ENCODE measurements at regions not wholly inside any gene's neighbourhood (a gene's known extent, or its start where the extent isn't known, plus 50 kb on each side); places are given as distances from the start of the nearest gene placed in this dataset.
A peak's percentile ranks its signal among the peaks of the same experiment; 100 is the strongest.

DNA sequence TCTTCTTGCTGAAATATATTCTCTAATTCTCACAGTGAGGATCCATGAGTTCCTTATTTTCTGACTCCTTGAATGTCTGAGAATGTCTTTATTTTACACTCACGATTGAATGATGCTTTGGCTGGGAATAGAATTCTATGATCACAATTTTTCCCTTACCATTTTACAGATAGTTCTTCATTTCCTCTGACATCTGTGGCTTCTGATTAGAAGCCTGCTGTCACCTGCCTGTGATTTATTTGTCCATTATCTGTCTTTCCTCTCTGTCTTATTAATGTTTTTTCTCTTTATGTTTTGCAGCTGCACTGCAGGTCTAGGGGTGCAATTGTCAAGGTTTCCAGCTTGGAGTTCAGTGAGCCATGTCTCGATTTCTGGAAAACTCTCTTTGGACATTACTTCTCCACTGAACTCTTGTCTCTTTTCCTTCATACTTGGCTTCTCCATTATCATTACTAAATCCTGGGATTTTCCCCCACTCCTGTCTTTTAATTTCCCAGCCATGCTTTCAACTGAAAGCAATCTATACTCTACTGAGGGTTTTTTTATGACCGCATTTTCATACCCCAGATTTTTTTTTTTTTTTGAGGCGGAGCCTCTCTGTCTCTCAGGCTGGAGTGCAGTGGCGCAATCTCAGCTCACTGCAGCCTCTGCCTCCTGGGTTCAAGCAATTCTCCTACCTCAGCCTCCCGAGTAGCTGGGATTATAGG, 85.8 kb upstream of the PRNP start:
- no peak for DNase-seq

DNA sequence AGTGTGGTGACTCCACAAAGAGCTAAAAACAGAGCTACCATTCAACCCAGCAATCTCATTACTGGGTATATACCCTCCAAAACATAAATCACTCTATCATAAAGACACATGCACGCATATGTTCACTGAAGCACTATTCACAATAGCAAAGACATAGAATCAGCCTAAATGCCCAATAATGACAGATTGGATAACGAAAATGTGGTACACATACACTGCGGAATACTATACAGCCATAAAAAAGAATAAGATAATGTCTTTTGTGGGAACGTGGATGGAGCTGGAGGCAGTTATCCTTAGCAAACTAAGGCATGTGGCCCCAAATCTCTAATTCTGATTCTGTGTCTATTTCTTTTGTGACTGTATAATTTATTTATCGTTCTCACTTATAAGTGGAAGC, 89.0 kb upstream of the PRNP start:
- no peak for DNase-seq

DNA sequence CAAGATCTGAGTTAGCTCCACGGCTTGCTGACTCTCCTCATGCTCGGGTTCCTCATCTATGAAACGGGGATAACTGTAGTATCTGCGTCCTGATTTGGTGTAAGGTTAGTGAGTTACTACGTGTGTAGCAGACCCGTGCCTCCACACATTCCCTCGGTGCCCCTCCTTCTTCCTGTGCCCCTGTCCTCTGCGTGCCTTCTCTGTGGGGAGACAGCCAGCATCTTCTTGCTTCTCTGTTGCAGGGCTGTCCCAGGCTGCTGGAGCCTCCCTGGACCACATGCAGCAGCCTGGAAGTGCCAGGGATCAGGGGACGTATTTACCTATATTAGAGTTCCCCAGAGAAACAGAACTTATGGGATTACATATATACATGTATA, 93.1 kb upstream of the PRNP start:
- DNase-seq, result no peak

DNA sequence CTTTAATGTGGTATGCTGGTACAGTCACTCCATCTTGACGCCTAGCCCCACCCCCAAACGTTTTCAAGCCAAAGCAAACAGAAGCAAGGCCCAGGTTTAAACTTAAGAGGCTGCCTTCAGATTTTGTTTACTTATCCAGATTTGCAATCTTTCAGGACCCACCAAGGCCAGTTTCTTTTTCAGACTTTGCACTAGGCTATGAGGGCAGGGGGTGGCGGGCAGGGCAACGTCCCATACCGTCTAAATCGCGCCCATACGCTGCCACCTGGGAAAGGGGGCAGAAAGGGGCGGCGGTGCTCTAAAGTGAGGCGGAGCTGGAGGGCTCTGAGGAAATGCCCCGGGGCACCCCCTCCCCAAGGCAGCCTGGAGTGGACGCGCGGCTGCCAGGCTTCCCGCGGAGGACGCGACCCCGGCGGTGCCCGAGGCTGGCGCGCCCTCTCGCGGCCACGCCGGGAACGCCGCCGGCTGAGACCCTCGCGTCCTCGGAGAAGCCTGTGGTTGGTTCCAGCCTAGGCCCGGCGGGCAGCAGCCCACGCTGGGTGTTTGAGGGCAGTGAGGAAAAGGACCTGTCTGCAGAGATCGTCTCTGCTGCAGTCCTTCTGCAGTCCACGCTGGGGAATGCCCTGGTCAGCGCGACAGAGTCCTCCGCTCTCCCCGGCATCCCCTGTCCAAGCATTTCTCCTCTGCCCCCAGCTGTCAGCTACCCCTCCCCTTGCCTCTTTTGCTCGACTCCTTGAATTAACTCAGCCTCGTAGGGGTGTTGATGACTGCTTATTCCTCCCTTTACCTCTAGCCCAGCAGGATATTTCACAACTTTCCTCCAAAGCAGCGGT, 93.7 kb upstream of the PRNP start:
- DNase-seq, result peak; percentile 68

DNA sequence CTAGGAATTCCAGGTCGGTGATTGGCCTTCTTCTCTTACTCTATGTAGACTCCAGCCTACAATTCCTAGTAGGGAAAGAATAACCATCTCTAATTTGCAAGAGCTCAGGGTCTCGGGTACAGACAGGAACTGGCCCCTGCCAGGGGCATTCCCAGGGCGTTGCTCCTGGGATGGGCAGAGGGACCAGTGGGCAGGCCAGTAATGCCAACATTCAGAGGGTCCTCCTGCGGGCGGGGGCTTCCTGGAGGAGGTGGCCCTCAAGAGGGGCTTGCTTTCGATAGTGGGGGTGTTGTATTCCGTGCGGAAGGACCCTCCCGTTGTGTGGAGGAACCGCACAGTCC, 94.3 kb upstream of the PRNP start:
- no peak for DNase-seq

DNA sequence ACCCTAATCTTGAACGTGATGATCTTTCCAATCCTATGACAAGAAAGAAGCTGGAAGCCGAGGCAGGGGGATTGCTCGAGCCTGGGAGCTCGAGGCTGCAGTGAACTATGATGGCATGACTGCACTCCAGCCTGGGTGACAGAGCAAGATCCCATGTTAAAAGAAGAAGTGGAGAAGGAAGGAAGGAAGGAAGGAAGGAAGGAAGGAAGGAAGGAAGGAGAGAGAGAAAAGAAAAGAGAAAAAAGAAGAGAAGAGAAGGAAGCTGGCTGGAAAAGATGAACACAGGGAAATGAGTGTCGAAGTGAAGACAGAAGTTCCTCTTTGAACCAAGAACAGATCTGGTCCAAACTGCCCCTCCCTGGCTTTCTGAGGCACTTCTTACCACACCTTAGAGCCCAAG, 100.5 kb upstream of the PRNP start:
- DNase-seq, result no peak

DNA sequence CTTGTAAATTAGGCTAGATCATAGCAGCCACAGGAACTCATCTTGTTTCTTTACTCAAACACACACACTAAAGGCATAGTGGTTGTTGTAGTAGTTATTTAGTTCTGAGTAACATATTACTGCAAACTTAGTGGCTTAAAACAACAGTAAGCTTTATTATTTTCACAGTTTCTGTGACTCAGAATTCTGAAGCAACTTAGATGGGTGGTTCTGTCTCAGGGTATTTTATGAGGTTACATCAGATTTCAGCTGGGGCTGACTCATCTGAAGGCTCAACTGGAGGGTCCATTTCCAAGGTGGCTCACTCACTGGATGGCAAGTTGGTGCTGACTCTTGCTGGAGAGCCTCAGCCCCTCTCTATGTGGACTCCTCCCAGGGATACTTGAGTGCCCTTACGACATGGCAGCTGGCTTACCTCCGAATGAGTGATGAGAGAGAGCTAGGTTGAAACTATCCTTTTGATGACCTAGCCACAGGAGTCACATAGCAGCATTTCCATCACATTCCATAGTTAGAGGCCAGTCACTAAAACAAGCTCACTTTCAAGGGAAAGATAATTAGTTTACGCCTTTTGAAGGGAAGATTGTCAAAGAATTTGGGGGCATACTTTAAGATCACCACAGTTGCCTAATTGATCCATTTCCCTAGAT, 101.0 kb upstream of the PRNP start:
- no peak for DNase-seq

DNA sequence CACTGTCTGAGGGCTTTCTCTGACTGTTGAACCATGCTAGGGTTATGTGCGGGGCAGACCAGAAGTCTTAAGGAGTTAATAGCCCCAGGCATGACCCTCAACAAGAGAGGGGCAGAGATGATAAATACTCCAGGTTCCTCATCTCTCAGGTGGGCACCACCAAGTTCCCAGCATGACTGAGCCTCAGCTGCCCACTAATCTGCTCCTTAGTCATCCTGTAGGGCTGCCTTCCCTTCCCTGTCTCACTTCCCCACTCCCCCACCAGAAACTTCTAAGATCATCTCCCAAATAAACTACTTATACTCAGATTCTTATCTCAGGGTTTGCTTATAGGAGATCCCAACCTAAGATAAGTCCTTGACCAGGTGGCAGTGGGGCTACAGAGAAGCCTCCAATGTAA, 101.7 kb upstream of the PRNP start:
- no peak for DNase-seq

DNA sequence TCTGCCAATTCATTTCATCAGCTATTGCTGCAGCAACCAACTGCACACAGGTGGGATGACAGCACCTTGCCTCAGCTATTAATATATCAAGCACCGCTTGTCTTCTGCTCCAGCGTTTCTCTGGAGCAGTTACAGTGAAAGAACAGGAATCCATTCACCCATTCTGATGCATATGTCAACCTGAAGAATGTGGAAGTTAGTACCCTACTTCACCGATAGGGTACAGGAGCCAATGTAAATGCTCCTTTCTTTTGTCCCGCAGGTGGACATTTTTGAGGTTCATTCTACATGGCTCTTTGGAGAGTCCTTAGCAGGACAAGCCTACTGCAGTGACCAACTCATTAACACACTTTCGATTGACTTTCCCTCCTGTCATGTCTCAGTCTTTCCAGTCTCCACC, 104.4 kb upstream of the PRNP start:
- no peak for DNase-seq

DNA sequence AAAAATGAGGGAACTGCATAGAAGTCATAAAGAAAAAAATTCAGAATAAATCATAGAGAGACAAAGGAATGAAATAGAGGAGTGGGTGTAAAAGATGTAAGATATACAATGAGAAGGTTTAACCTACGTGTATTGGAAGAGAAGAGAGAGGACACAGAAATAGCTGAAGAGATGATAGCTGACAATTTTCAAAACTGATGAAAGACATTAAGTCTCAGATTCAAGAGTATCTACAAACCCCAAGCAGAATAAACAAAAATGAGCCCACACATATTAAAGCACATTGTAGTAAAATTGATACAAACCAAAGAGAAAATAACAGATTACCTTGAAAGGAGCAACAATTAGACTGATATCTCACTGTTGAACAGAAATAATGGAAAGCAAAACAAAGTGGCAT, 107.9 kb upstream of the PRNP start:
- no peak for DNase-seq

DNA sequence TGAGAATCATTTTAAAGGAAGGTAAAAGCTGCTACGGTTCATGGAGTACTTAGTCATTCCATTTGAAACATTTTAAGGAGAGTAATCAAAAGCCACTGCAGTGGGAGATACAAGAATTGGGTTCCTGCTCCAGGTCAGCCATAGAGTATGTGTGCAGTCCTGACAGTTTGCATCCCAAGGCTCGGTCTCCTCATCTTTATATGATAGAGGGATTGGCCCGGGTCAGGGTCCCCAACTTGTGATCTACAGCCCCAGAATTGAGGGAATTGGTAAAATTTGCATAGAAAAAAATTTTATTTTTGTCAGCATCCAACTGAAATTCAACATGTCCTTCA, 111.9 kb upstream of the PRNP start:
- no peak for DNase-seq

DNA sequence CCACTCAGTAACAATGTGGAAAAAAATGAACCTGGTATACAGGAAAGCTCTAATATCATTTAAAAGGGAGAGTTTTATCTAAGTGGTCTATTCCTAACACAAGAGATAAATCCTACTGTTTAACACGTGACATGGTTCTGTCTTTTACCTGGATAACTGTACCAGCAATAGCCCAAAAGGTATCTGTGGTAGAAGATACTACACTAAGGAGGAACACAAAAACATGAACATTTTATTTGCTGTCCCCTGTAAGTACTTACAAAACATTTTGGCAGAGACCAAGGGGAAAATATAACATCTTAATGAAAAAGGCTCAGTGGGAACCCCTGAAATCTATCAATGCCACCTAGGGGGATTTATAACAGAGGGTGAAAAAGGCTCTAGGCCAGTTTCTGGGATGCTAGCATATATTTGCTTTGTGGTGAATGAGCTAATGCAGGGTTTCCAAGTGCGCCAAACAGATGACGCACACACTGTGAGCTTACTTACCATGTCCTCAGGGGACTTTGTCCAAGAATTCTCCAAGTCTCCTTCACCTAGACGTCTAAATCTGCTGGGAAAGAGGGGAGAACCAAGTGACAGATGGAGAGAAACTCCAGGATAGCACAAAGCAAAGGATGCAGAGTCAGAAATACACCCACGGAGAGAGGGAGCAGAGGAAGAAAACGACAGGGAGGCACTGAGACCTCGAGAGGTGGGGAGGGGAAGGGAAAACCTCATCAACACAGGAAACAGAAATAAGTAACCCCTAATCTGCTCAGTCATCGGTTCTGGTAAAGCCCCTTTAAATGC, 112.5 kb upstream of the PRNP start:
- no peak for DNase-seq

DNA sequence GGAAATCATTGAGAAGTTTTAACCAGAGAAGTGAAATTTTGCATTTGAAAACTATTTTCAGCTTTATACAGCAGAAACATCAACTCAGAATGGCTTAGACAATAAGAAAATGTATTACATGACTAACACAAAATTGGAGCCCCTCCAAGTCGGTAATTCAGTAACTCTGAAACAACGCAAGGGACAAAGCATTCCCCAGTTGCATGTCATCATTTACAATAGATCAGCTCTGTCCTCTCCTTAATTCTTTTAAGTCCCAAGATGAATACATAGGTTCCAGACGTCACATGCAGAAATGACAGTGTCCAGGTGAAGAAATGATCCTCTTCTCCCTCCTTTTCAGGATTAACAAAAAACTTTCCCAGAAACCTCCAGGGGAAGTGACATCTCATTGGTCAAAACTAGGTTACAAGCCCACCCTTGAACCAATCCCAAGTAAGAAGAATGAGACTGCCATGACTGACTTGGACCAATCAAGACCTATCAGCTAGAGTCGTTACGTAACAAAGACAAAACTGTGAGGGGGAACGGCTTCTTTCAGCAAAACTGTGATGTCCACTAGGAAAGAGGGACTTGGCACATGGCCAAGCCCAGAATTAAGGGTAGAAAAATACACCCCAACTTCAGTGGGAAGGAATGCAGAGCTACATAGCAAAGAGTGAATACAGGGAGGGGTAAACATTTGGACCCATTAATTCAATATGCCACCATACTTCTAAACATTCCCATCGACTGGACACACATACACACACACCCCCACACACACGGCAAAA, 114.3 kb upstream of the PRNP start:
- DNase-seq, result no peak

DNA sequence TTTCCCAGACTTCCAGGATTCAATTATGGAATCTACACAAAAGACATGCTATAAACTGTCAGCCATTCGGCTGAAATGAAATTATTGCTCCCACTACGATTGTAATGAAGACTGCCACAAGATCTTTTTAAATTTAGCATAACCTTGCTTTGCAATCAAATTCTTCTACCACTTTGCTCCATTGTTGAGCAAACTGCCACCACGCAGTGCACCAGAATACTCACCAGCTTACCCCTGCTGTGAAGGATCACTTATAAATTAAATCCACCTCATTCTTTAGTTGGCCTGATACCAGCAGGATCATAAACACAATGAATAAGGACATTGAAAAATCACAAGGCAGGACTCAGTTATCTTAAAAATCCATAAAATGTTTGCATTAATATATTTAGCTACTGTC, 116.4 kb upstream of the PRNP start:
- no peak for DNase-seq

DNA sequence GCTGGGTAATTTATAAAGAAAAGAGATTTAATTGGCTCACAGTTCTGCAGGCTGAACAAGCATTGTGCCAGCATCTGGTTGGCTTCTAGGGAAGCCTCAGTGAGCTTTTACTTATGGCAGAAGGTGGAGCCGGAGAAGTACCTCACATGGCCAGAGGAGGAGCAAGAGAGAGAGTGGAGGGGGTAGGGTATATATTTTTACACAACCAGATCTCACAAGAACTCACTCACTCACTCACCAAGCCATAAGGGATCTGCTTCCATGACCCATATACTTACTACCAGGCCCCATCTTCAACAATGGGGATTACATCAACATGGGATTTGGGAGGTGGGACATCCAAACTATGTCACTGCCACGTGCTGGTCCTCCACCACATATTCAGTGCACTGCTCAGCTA, 117.2 kb upstream of the PRNP start:
- no peak for DNase-seq

DNA sequence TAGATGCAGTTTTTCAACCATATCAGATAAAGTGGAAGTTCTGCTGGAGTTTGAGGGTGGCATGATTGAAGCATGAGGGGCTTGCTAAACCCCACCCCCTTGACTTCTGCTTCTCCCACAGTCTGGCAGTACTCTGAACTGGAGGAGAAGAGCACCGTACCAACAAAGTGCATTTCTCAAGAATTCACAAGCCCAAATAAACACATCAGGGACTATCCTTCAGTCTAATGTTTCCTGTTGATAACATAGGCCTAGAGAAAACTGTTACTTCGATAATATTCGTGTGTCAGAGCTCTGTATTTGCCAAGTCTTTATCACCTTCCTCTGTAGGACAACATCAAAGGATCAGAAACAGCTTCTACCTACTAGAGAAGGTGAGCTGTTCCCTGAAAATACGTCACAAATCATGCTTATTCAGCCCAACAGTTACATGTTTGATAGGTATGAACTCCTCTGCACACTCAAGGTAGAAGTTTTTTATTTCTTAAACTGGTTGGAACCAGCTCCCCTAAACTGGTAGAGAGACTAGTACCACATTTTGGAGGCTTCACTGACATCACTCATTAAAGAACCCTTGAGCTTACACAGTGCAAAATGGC, 117.8 kb upstream of the PRNP start:
- DNase-seq, result no peak

DNA sequence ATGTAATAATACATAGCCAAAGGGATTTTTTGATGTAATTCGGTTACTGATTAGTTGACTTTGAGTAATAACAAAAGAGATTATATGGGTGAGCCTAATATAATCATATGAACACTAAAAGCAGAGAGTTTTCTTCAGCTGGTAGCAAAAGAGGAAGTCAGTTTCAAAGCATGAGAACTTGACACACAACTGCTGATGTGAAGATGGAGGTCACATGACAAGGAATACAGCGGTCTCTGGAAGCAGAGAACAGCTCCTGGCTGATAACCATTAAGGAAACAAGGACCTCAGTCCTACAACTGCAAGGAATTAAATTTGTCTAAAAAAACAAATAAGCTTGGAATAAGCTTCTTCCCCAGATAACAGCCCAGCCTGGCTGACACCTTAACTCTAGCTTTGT, 119.1 kb upstream of the PRNP start:
- DNase-seq, result no peak

DNA sequence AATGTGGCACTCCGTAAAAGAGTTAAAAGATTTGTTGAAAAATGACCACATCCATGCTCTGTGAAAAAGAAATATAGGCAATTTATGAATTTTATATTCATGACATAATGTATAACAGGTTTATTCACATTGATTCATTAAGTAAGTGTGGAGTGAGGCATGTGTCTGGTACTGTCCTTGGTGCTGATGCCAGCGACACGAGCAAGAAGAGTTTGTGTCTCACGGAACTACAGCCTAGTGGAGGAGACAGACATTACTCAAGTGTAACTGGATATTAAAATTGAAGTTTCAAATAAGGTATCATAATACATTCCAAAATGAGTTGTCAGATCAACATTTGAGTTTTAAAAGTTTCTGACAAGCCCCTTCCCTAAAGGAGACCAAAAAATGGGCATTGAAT, 122.7 kb upstream of the PRNP start:
- peak; percentile 12 for DNase-seq

DNA sequence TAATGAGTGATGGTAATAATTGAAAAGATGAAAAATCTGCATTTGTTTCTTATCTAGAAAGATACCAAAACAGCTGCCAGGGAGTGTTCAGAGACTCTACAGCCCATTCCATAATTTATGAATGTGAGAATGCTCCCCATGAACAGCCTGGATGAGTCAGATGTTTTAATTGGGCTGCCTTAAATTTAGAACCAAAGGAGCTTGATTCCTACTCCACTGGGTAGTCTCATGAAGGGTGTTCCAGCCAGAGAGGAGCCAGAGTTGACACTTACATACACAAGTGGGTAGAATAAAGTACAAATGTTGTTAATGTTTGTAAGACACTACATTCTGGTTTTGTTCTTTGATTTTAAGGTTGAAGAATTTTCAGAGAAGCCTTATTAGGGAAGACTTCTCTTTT, 123.2 kb upstream of the PRNP start:
- no peak for DNase-seq

DNA sequence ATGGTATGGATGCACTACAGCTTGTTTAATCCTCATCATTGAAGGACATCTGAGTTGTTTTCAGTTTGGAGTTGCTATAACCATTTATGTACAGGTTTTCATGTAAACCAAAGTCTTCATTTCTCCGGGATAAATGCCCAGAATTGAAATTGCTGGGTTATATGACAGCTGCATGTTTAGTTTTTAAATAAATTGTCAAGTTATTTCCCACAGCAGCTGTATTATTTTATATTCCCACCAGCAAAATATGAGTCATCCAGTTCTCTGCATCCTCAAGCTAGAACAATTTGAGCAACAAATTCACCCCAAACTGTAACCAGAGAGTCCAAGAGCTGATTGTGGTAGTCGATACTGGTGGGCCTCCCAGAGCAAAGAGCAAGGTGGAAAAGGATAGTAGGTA, 125.6 kb upstream of the PRNP start:
- DNase-seq, result no peak

DNA sequence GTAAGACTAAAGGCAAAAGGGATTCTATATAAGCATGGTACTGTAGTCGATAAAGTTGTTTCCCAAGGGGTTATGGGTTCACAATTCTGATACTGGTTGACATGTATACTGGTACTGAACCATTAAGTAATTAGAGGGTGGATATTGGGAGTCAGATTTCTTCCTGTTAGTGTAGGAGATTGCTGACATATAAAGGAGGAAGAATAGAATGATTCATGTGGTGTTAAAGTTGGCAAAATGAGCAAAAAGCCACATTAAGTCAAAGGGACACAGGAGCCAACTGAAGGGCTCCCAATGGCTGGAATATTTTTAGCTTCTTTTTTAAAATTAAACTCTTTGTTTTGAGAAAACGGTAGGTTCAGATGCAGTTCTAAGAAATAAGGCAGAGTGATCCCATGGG, 126.3 kb upstream of the PRNP start:
- no peak for DNase-seq

DNA sequence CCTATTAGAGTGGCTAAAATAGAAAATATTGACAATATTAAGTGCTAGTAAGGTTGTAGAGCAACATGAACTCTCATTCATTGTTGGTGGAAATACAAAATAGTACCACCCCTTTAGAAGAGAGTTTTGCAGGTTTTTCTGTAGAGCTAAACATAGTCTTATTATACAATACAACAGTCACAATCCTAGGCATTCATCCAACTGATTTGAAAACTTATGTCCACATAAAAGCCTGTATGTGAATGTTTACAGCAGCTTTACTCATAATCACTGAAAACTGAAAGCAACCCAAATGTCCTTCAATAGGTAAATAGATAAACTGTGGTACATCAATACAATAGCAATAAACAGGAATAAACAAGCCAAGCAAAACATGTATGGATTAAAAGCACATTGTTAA, 127.2 kb upstream of the PRNP start:
- DNase-seq, result no peak

DNA sequence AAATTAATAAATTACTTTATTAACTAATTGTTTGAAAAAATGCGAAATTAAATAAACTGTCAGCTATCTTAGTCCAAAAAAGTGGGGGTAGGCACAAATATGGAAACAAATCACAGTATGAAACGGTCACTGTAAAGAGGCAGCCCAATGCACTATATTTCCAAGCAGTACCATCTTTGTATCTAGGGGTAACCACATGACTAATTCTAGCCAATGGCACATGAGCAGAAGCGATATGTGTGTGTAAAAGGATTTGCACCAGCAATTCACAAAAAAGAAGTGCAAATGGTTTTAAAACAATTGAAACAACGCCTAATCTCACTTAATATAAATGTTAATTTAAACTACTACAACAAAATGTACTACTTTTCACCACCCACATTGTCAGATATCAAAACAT, 129.5 kb upstream of the PRNP start:
- no peak for DNase-seq
